IMR-90 (cell line): ENCODE measurements at regions not wholly inside any gene's neighbourhood (a gene's known extent, or its start where the extent isn't known, plus 50 kb on each side); places are given as distances from the start of the nearest gene placed in this dataset.

Experiments used
- ATAC-seq: fragments of 200-7000 bp; cut with Tn5 transposase; 2 replicates; pipeline ENCODE4 v1.9.1; 2020; ENCODE audit warnings: low read depth, mild to moderate bottlenecking, moderate library complexity
- BruUV-seq: library from RNA; stranded (reverse); fragments of 400-500 nt; replicated peaks from 2 replicates; lab custom pipeline; 2021; lab: Mats Ljungman, UMichigan
- CTCF ChIA-PET: fragments of 300-600 bp; formaldehyde crosslinking; extraction: SDS; loops from one replicate; lab custom pipeline; 2021; ENCODE audit warnings: antibody characterized with exemption; lab: Yijun Ruan, JAX
- POLR2A ChIA-PET: fragments of 300-600 bp; sonication (Branson Sonifier 250); formaldehyde crosslinking; loops from one replicate; lab custom pipeline; 2022; ENCODE audit warnings: antibody characterized with exemption; ENCODE audit not compliant: unreplicated experiment; lab: Charles Lee
- DNase-seq: peaks from one replicate; pipeline ENCODE4 v3.0.0; 2013
- H2AFZ ChIP-seq: replicated peaks from 2 replicates; pipeline ENCODE3; 2013; ENCODE audit warnings: low read length, mild to moderate bottlenecking; ENCODE audit not compliant: poor library complexity
- H2AK5ac ChIP-seq: 2 replicates; pipeline ENCODE4 v1.6.1; 2013; ENCODE audit warnings: low read depth, low read length, inconsistent platforms
- H2AK9ac ChIP-seq: replicated peaks from 2 replicates; pipeline ENCODE3; 2013; ENCODE audit warnings: mild to moderate bottlenecking, low read depth, low read length, moderate library complexity; ENCODE audit not compliant: poor library complexity
- H2BK120ac ChIP-seq: 2 replicates; pipeline ENCODE4 v1.6.1; 2013; ENCODE audit warnings: low read depth, low read length, inconsistent platforms
- H2BK15ac ChIP-seq: 3 replicates; pipeline ENCODE4 v1.6.1; 2013; ENCODE audit warnings: low read depth, low read length, inconsistent platforms
- H2BK20ac ChIP-seq: 2 replicates; pipeline ENCODE4 v1.6.1; 2013; ENCODE audit warnings: low read depth, mild to moderate bottlenecking, inconsistent platforms, low read length, moderate library complexity
- H2BK5ac ChIP-seq: 2 replicates; pipeline ENCODE4 v1.6.1; 2013; ENCODE audit warnings: mild to moderate bottlenecking, low read depth, low read length, inconsistent platforms; ENCODE audit not compliant: poor library complexity, severe bottlenecking
- H3K14ac ChIP-seq: replicated peaks from 2 replicates; pipeline ENCODE4 v1.6.1; 2013; ENCODE audit warnings: low read depth, low read length, inconsistent platforms
- H3K18ac ChIP-seq: 2 replicates; pipeline ENCODE4 v1.6.1; 2013; ENCODE audit warnings: low read depth, low read length, control low read depth
- H3K23ac ChIP-seq: 2 replicates; pipeline ENCODE4 v1.6.1; 2013; ENCODE audit warnings: low read depth, low read length, inconsistent platforms
- H3K27ac ChIP-seq: 2 replicates; pipeline ENCODE4 v1.5.1; 2013; ENCODE audit warnings: mild to moderate bottlenecking, control low read depth, low read length; ENCODE audit not compliant: insufficient read depth
- H3K27me3 ChIP-seq: 2 replicates; pipeline ENCODE4 v1.6.1; 2013; ENCODE audit warnings: low read length; ENCODE audit not compliant: control insufficient read depth, insufficient read depth
- H3K36me3 ChIP-seq: 2 replicates; pipeline ENCODE4 v1.6.1; 2013; ENCODE audit warnings: low read length, mixed read lengths; ENCODE audit not compliant: control insufficient read depth, insufficient read depth
- H3K4ac ChIP-seq: 2 replicates; pipeline ENCODE4 v1.6.1; 2013; ENCODE audit warnings: low read depth, low read length, inconsistent platforms
- H3K4me1 ChIP-seq: 2 replicates; pipeline ENCODE4 v1.6.1; 2013; ENCODE audit warnings: low read length, mixed read lengths; ENCODE audit not compliant: control insufficient read depth, insufficient read depth
- H3K4me2 ChIP-seq: 2 replicates; pipeline ENCODE4 v1.6.1; 2013; ENCODE audit warnings: low read depth, mild to moderate bottlenecking, control low read depth, low read length, moderate library complexity
- H3K4me3 ChIP-seq: 2 replicates; pipeline ENCODE4 v1.5.1; 2013; ENCODE audit warnings: low read depth, mild to moderate bottlenecking, control low read depth, low read length, moderate library complexity; ENCODE audit not compliant: insufficient read depth
- H3K56ac ChIP-seq: 2 replicates; pipeline ENCODE4 v1.6.1; 2013; ENCODE audit warnings: low read length, inconsistent platforms; ENCODE audit not compliant: insufficient read depth; ENCODE audit errors: extremely low read depth
- H3K79me1 ChIP-seq, 2 experiments: 2 replicates each; pipeline ENCODE4 v1.6.1; 2013; ENCODE audit warnings: low read length in 2 of 2, inconsistent platforms in 1 of 2, low read depth in 1 of 2
- H3K9ac ChIP-seq: 2 replicates; pipeline ENCODE4 v1.6.1; 2013; ENCODE audit warnings: low read depth, low read length, control low read depth
- H3K9me1 ChIP-seq: 2 replicates; pipeline ENCODE4 v1.6.1; 2013; ENCODE audit warnings: low read length, inconsistent platforms; ENCODE audit not compliant: insufficient read depth
- H3K9me3 ChIP-seq: 2 replicates; pipeline ENCODE4 v1.6.1; 2013; ENCODE audit warnings: low read length; ENCODE audit not compliant: control insufficient read depth, insufficient read depth
- H4K20me1 ChIP-seq: 2 replicates; pipeline ENCODE4 v1.6.1; 2013; ENCODE audit warnings: low read length, inconsistent platforms; ENCODE audit not compliant: insufficient read depth
- H4K5ac ChIP-seq: 2 replicates; pipeline ENCODE4 v1.6.1; 2013; ENCODE audit warnings: mild to moderate bottlenecking, low read depth, low read length, control low read depth
- H4K8ac ChIP-seq, 2 experiments: 2 replicates each; pipeline ENCODE4 v1.6.1; 2013; ENCODE audit warnings: low read depth in 2 of 2, low read length in 2 of 2, control low read depth in 1 of 2, inconsistent platforms in 1 of 2
- H4K91ac ChIP-seq: 2 replicates; pipeline ENCODE4 v1.6.1; 2013; ENCODE audit warnings: low read depth, low read length, inconsistent platforms; ENCODE audit not compliant: insufficient read depth
- CHD1 ChIP-seq: IDR thresholded peaks from 2 replicates; pipeline ENCODE4 v1.6.1; 2012; ENCODE audit warnings: low read depth, low read length, improper control_type of control experiment
- NFE2L2 ChIP-seq: fragments of 150-350 bp; IDR thresholded peaks from 2 replicates; pipeline ENCODE4 v1.6.1; 2016; ENCODE audit warnings: low read depth, mild to moderate bottlenecking, low read length
- WGBS, 2 experiments: methylation state at CpG; one replicate each; pipeline versions ENCODE4 v1.1.5 to v1.1.7; 2013; ENCODE audit warnings: missing lambda C conversion rate in 2 of 2; ENCODE audit not compliant: insufficient read length in 1 of 2; ENCODE audit errors: extremely low coverage in 2 of 2; 5-methylcytosine and 5-hydroxymethylcytosine counted together
- dilution Hi-C: fragments of 300-500 bp; cut with HindIII; formaldehyde crosslinking; loops from one replicate; pipeline ENCODE4 v1.14.3; 2018; ENCODE audit warnings: low sequenced_read_pairs; ENCODE audit not compliant: unreplicated experiment
- in situ Hi-C: fragments of 300-500 bp; cut with MboI; formaldehyde crosslinking; loops from 3 replicates; pipeline ENCODE4 v1.14.3; 2019; ENCODE audit warnings: low sequenced_read_pairs, inconsistent platforms, mixed read lengths
- intact Hi-C: fragments of 100-400 bp; cut with micrococcal nuclease; formaldehyde crosslinking; loops from 2 replicates; pipeline ENCODE4 v1.10.0; 2022
- TF ChIP-seq, protein P1 (sequence below): conservative IDR thresholded peaks from 2 replicates; pipeline ENCODE4 v1.5.1; 2012; ENCODE audit warnings: mild to moderate bottlenecking, low read depth, low read length, improper control_type of control experiment

DNA sequence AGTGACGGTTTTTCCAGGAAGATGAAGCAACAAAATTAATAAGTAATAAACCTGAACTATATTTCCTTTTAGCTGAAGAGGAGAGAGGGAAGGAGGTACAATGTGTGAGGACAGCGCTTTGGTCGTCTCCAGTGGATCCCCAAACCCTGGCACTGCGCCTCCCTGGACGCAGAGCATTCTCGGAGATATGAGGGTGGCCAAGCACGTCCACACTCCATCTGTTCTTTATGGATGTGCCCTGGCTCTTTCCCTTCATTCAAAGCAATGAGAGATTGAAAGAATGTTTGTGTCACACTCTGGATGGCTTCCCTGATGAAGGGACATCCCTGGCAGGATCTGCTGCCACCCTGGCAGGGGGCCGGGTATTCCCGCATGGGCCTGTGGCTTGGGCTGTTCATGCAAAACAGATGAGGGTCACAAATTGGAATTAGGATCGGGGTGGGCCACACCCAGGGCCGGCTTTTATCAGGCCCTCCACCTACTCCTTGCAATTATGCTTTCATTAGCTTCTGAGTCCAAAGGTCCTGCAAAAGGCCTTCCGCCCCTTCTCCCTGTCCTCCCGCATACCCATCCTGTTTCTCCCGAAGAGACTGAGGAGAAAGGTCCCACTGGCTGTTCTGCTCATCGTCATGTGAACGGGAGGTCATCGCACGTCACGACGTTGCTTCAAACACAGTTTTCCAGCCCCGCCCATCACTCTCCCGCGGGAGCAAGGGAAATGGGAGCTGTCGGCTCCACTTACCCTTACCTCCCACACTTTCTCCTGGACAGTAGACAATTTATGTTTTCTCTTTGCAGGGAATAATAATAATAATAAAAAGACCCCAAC is 286.1 kb upstream of the IRX4 start:
- H3K9me1 ChIP-seq, result no peaks in the 10 kb centered on the region
- 34% methylated on average over 4 of the region's 24 CpGs; no CpG with 5 or more reads in 1 of the 2 experiments for WGBS, 2 experiments
- no peak overlapping the region for H3K4me3 ChIP-seq
- H2BK15ac ChIP-seq, result no peak overlapping the region
- dilution Hi-C loops, result no loop called here
- H4K20me1 ChIP-seq, result no peaks in the 10 kb centered on the region
- intact Hi-C loops, result no loop called here
- H3K56ac ChIP-seq, result no peak overlapping the region
- no peak overlapping the region for H2BK120ac ChIP-seq
- no peak overlapping the region for H4K91ac ChIP-seq
- no peaks in the 10 kb centered on the region for H3K27me3 ChIP-seq
- in situ Hi-C loops, result no loop called here
- POLR2A ChIA-PET, result no interaction called here
- H4K8ac ChIP-seq, result no peak overlapping the region
- no peaks in the 10 kb centered on the region for H3K4me1 ChIP-seq
- no peak overlapping the region for H3K18ac ChIP-seq
- H2AK5ac ChIP-seq, result no peak overlapping the region
- CTCF ChIA-PET, result no interaction called here
- H3K9me3 ChIP-seq, result peaks cover 44% of the 10 kb centered on the region
- no peak overlapping the region for H2AK9ac ChIP-seq
- no TSS peak for BruUV-seq
- H3K79me1 ChIP-seq, result no peaks in the 10 kb centered on the region
- no peak overlapping the region for H2BK20ac ChIP-seq
- DNase-seq, result no peak
- H3K4me2 ChIP-seq, result no peak overlapping the region
- TF ChIP-seq NFE2L2 (no peak), CHD1 (no peak)
- TF ChIP-seq, protein P1, sequence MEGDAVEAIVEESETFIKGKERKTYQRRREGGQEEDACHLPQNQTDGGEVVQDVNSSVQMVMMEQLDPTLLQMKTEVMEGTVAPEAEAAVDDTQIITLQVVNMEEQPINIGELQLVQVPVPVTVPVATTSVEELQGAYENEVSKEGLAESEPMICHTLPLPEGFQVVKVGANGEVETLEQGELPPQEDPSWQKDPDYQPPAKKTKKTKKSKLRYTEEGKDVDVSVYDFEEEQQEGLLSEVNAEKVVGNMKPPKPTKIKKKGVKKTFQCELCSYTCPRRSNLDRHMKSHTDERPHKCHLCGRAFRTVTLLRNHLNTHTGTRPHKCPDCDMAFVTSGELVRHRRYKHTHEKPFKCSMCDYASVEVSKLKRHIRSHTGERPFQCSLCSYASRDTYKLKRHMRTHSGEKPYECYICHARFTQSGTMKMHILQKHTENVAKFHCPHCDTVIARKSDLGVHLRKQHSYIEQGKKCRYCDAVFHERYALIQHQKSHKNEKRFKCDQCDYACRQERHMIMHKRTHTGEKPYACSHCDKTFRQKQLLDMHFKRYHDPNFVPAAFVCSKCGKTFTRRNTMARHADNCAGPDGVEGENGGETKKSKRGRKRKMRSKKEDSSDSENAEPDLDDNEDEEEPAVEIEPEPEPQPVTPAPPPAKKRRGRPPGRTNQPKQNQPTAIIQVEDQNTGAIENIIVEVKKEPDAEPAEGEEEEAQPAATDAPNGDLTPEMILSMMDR, result no peak
- H3K14ac ChIP-seq, result no peak overlapping the region
- H4K5ac ChIP-seq, result no peak overlapping the region
- no peak overlapping the region for H3K27ac ChIP-seq
- H3K4ac ChIP-seq, result no peak overlapping the region
- no peak overlapping the region for H2BK5ac ChIP-seq
- H2AFZ ChIP-seq, result no peak overlapping the region
- no peak overlapping the region for H3K9ac ChIP-seq
- H3K23ac ChIP-seq, result no peak overlapping the region
- ATAC-seq, result no peak
- no peaks in the 10 kb centered on the region for H3K36me3 ChIP-seq
